RPMI7951 (cell line): ENCODE measurements at regions not wholly inside any gene's neighbourhood (a gene's known extent, or its start where the extent isn't known, plus 50 kb on each side); places are given as distances from the start of the nearest gene placed in this dataset.

Experiments
- DNase-seq: peaks from one replicate; pipeline ENCODE4 v3.0.0-alpha.2; 2012; ENCODE audit warnings: low read depth

DNA sequence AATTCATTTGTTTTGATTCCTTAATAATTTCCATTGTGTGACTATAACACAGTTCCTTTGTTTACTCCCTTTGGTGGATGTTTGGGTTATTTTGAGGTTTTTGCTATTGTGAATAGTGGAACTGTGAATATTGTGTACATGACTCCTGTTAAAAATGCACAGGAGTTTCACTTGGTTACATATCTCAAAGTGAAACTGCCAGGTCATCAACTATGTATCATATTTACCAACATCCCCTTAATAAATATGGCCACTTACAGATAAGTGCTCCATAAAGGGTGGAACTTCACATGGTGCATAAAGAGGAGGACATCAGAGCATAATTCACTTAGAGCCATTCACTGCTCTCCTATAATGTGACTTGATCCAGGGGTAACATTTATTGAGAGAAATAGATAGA, 328.9 kb downstream of the SEC23A start:
- DNase-seq: no peak

DNA sequence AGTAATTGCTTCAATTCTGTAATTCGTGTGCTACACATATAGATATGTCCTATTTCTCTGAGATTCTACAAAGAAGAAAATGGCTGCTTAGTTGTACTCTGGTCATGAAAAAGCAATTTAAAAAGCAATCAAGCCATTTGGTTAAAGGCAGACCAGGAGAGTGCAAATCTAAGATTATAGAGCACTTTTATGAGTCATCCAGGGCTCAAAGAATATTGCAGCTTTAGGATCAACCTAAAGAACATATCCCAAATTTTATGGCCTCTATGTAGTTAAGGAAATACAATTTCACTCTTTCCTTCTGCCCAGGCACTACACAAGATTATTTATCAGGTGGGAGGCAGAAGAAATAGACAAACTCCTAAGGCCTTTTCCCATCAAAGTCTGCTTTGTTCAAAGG, 332.8 kb downstream of the SEC23A start:
- no peak for DNase-seq

DNA sequence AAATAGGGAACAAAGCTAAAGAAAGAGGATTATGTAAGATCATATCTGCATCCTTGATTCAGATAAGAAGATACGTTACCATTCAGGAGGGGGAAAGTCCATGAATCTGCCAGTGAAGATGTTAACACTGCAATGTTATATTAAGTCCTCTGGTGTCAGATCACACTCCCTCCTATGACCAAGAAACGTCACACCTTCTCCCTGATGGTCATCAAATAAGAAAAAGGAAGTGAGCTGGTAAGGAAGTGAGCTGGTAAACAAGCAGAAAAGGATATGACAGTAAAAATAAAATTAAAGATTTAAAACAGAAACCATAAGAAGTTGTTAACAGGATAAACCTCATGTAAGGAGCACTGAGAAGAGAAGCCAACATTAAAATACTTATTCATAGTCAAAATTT, 340.2 kb downstream of the SEC23A start:
- DNase-seq: no peak

DNA sequence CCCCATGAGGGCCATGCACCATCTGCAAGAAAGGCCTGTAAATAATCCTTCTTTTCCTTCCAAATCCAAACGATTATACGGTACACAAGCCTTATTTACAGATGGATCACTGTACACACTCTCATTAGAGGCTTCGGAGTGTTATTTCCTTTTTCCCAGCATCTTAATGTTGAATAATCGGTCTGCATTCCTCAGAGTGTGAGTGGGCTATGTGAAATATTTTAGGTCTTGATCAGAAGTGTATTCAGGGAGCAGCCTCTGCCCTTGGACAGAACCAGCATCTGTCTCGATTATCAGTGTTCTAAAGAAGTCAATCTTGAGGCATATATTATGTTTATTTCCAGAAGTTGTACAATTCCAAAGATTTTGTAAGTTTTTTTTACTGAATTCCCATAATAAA, 340.6 kb downstream of the SEC23A start:
- no peak for DNase-seq

DNA sequence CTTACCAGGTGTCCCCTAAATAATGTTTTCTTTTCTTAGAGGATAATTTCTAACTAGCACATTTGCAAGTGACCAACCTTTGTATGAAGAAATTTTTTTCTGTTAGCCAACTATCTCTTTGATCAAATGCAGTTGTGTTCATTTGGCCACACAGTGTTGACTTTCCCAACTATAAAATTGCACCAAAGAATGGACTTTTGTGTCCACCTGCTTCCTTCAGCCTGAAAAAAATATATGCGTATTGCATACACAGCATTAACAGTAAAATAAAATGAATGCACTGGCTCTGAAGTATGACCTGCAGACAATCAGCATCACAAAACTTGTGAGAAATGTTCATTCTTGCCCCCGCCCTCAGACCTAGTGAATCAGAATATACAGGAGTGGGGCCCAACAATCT, 342.0 kb downstream of the SEC23A start:
- DNase-seq: no peak

DNA sequence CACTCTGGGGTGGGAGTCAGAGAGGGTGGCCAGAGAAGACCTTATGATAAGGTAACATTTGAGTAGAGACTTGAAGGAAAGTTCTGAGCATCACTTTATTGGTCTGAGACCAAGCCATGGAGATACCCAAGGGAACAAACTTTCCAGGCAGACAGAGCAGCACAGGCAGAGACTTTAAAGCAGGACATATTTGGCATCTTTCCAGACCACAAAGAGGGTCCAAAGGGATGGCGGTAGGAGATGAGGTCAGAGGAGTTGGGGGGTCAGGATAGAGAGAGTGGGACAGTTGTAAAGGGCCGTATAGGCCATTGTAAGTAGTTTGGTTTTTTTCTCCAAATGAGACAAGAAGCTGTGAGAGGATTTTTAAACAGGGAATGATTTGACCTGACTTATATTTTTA, 344.4 kb downstream of the SEC23A start:
- DNase-seq: no peak

DNA sequence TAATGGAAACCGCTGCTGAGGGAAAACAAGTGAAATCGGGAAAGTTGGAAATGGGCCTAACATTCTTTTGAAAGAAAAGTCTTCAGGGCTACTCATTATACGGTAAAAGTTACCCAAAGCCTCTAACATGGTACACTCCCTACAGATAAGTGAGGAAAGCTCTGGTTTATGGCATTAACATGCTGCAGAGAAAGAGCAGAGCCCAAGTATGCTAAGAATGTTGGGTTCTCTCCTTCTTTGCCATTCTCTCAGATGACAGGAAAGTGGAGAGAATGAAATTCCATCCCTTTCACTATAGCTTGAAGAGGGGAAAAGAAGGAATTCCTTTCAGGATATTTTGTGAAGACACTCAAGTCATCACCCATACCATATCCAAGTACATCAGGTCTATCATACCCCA, 348.0 kb downstream of the SEC23A start:
- no peak for DNase-seq

DNA sequence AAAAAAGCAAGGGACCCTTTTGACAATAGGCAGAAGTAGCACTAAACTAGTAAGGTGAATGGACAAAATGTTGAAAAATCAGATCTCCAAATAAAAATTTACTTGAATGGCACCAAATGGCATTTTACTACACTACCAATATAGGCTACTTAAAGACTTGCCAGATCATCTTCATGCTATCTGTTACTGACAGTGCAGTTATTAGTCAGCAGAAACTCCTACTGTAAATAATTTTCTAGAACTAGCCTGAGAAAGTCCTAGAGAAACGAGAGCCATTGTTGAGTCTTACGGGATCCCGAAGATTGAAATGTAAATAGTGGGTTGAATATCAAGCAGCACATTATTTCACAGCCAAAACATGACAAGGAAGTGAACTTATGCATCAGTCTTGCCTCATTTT, 350.3 kb downstream of the SEC23A start:
- DNase-seq: no peak

DNA sequence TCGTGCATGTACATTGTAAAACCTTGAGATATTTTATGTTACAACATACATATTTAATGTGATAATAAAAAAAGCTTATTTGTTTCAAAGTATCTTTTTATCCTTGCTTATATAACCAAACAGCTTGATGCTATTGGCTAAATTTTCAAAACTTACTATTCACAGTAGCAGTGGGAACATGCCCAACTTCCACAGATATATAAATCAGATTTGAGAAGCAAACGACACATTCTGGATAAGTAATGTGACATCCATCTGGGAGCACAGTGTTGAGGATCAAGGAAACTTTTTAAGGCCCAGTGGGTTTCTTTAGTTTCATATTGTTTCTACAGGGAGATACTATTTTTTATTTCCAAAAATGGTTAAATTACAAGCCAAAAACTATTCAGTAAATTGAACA, 350.7 kb downstream of the SEC23A start:
- no peak for DNase-seq

DNA sequence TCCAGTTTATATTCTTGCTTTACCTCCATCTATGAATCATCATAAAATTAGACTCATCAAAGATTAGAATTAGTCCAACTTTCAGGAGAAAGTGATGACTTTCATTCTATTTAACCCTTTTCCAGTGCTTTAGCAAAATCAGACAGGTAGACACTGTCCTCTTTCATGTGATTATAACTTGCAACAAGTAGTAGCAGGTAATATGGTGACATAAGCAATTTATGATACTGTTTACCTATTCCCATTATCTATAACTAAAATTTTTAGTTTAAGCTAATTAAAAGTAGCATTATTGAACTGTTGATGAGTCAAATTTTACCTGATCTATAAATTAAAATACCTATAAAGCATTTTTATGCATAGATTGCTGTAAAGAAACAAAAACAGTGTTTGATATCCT, 351.6 kb downstream of the SEC23A start:
- DNase-seq: no peak

DNA sequence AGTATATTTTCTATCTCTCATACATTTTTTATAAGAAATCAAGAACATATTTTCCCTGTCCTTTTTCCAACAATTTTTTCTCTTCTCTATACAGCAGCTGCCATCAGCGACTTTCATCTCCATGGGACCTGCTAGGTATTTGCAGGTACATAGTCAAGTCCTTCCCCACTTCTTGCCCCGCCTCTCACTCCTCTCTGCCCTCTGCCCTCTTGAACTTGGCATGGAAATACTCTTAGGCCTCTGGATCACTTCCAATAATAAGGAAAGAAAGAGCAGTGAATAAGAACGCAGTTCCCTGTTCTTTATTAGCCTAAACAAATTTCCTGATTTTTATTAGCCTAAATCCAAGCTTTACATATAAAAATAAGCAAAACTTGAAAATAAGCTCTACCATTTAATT, 353.1 kb downstream of the SEC23A start:
- DNase-seq: no peak

DNA sequence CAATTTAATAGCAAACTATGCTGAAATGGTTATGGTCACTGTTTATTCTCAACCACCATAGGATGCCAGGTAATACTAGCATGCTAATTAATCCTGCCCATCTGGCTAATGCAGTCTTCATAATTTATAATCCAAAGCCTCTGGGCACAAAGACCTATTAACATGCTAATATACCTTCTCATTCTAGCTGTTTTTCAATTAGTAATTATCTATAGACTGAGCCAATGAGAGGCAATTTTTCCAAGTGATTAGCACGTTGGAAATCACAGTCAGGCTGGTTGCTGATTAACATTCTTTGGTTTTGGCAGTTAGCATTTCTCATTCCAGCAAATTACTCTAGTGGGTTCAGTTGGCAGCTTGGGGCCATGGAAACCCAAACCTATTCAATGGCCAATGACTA, 357.2 kb downstream of the SEC23A start:
- no peak for DNase-seq

DNA sequence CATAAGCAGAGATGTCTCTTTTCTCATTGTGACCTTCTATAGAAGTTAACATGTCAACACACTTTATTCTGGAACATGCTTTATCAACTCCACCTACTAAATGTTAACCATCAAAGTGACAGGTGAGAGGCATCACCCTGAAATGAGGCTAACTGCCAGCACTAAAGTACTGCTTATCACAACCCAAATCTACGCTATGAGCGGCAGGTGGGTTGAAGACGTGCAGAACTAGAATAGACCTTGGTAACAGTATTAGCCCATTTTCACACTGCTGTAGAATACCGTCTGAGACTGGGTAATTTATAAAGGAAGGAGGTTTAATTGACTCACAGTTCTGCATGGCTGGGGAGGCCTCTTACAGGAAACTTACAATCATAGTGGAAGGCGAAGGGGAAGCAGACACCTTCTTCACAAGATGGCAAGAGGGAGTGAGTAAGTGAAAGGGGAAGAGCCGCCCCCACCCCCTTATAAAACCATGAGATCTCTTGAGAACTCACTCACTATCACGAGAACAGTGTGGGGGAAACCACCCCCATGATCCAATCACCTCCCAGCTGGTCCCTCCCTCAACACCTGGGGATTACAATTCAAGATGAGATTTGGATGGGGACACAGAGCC, 359.0 kb downstream of the SEC23A start:
- no peak for DNase-seq

DNA sequence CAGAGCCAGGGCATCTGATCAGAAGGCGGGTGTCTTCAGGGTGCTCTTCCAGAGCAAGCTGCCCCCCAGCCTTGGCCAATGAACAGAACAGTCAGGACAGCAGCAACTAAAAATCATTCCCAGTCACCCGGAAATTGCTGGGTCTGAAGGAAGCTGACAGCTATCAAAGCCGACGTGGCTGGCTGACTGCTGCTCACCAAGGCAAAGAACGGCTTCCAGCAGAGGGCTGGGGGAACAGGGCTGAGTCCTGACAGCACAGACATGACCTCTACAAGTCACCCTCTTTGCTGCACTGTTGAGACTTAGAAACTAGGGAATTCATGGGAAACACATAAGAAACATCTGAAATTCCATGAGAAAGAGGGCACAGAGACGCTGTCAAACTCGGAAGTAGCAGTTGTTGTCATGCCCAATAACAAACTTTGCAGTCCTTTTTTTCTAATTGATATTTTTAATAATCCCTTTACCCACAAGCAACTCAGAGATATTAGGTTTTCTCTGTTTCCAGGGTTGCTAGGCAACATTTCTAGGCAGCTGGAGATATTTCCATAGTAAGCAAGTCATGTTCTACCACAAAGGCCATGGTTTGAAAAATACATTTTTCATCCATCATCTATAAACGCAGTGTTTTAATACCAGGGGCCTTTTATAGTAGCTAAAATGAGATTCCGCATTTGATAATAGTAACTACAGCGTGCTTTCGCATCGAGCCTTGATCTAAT, 365.2 kb downstream of the SEC23A start:
- DNase-seq: no peak

DNA sequence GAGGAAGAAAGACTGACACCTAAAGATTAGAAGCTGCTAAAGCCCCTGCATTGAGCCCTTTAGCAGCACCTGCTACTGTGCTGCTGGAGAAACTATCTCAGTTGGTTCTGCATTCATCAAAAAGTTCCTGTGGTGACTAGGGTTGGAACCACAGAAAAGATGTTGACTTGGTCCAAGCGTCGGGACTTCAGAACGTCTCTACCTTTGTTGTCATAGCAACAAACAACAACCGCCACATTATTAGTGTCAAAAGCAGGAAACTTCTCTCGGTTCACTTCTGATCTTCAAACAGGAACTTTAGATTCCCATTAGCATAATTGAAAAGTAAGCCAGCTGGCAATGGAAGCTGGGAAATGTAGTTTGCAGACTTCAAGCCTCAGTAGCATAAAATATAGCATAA, 368.0 kb downstream of the SEC23A start:
- no peak for DNase-seq

DNA sequence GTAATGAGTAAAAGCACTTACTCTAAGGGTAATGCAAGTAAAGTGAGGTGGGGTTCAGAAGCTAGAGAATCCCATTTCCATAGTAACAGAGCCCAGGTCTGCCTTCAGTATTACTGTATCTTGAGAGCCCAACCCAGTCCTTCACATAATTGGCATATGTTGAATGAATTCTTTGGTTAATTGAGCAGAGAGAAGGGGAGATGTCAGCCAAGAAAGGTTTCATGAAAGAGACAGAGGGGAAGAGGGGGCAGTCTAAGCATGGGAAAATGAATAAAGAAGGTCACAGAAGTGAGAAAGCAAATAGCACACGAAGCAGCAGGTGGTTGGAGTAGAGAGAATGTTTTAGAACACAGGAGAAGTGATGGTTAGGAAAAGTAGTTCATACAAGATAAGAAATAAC, 371.1 kb downstream of the SEC23A start:
- DNase-seq: no peak

DNA sequence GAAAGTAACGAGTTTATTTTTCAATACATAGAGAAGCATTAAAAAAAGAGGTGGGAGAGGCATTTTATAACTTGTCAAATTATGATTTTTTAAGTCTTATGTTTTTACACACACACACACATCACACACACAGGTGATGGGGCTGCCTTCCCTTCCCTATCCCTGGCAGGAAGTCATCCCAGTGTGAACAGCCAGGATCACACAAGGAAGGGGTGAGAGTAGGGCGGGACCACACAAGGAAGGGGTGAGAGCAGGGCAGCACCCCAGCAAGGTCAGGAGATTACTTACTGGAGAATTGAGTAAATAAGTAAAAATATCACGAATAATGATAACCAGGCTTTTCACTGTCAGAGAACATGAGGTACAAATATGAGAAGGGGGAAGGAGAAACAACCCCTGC, 372.6 kb downstream of the SEC23A start:
- DNase-seq: no peak

DNA sequence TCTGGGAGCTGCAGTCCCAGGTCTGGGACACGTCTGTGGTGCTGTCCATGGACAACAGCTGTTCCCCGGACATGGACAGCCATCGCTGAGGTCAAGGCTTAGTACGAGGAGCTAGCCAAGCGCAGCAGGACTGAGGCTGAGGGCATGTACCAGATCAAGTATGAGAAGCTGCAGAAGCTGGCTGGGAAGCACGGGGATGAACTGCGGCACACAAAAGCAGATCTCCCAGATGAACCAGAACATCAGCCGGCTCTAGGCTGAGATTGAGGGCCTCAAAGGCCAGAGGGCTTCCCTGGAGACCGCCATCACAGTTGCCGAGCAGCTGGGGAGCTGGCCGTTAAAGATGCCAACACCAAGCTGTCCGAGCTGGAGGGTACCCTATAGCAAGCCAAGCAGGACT, 375.3 kb downstream of the SEC23A start:
- no peak for DNase-seq

DNA sequence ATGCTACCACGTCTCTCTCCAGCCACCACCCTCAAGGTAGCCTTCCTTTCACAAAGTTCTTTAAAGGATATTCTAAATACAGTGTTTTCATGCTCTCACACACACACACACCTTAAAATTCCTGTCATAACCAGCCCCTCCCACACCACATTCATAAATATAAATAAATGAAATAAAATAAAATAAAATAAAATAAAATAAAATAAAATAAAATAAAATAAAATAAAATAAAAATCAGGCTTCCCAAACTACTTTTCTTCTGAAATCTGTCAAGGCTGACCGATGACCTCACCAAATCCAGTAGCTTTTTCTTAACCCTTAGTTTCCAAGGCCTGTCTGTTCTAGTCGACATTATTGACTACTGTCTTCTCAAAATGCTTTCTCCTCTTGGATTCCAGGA, 378.4 kb downstream of the SEC23A start:
- no peak for DNase-seq

DNA sequence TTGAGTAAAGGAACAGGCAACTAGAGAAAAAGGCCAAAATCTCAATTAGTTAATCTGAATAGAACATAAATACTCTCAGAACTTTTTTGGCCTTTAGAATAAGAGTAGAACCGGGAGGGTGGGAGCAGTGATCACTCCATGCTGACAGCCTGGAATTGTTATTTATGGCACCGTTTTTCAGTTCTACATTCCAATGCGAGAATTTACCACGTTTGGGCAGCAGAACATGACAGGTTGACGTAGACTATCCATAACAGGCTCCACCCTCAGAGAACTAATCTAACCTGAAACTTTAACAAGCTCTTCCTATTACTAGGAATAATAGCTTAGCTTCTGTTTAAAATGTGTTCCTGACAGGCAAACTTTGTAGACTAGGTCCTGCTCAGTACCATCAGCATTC, 379.1 kb downstream of the SEC23A start:
- DNase-seq: no peak

DNA sequence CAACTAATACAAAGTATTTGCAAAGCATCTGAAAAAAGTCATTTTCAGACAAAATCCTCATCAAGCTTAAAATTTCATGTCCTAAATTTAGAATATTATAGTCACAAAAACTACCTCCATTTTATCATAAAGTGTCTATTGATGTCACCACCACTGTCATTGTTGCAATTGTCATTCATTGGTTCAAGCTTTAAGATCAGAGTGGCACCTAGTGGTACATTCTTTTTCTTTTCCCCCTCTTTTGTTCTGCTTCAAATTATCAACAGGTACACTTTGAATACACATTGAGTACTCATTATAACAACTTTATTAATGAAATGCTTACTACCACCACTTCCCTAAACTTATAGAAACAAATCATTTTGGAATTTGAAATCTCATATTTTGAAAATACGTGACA, 379.8 kb downstream of the SEC23A start:
- no peak for DNase-seq

DNA sequence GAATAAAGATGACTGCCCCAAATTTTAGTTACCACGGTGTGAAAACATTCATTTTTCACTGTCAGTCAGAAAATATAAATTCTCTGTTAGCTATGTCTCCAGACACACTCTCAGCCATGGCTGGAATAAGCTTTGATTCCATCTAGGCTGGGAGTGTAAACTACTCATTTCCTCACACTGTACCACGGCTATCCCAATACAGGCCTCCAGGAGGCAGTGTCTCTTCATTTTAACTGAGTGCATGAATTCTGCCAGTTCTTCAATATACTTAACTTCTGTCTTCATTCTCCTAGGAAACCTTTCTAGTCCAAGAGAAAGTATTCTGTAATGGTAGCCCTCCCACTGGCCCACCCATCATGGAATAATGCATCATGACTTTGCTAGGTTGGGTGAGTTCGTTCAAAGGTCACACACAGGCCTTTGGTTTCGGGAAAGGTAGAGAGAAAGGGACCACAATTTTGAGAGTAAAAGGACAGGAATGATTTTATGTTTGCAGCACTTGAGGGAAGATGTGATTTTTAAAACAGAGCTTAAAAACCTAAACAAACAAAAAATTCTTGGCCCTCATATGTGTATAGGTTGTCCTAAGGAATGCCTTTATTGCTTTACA, 381.1 kb downstream of the SEC23A start:
- DNase-seq: peak; percentile 10

DNA sequence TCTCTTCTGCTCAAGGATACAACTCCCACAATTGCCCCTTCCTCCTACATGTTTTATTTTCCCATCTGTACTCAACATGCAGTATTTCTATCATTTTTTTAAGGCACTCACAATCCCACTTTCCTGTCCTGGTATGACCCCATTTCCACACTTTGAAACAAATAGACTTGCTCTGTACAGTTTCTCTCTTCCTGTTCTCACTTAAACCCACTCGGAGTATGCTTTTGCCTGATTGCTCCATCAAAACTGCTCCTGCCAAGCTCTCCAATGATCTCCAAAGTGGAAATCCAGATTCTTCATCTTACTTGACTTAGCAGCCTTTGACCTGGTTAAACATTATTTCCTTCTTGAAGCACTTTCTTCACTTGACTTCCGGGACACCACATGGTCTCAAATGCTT, 384.5 kb downstream of the SEC23A start:
- DNase-seq: no peak

DNA sequence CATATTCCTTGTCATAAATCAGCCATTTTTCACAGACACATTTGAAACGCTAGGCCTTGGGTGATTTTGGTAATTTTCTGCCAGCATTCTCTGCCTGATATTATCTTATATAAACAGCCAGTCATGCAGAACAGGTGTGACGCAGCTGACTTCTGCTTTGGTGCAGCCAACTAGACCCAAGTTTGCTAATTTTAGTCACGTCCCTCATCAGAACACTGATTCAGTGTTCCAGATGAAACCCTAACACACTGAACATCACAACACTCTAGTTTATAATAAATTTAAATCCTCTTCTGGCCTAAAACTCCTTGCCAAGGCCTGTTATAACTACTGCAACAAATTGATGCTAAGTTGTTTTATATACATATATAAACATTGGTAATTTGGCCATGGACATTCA, 386.1 kb downstream of the SEC23A start:
- no peak for DNase-seq
